NOMO-1 (cell line): ENCODE measurements at regions not wholly inside any gene's neighbourhood (a gene's known extent, or its start where the extent isn't known, plus 50 kb on each side); places are given as distances from the start of the nearest gene placed in this dataset.
A peak's percentile ranks its signal among the peaks of the same experiment; 100 is the strongest.

ENCODE experiments used
- DNase-seq, 2 experiments: peaks; one replicate each; lab custom pipeline; 2025; ENCODE audit not compliant: unreplicated experiment in 2 of 2; lab: John Stamatoyannopoulos, UW

DNA sequence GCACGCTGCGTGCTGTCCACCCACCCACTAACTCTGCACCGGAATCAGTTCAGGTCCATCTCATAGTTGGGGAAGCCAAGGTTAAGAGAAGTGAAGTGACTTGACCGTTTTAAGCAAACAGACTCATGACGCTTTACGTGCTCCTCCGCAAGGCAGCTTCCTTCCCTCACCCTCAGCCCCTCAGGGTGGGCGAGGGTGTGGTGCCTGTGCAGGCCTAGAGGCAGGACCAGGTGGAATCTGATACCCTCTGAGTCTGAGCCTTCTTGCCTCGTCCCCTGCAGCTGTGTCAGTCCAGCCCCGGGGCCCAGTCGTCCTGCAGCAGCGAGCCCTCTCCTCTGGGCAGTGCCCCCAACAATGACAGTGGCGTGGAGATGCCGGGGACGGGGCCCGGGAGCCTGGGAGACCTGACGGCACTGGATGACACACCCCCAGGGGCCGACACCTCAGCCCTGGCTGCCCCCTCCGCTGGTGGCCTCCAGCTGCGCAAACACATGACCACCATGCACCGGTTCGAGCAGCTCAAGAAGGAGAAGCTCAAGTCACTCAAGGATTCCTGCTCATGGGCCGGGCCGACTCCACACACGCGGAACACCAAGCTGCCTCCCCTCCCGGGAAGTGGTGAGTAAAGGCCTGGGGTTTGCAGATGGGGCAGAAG, 250.5 kb downstream of the GLI2 start:
- no peak for DNase-seq

DNA sequence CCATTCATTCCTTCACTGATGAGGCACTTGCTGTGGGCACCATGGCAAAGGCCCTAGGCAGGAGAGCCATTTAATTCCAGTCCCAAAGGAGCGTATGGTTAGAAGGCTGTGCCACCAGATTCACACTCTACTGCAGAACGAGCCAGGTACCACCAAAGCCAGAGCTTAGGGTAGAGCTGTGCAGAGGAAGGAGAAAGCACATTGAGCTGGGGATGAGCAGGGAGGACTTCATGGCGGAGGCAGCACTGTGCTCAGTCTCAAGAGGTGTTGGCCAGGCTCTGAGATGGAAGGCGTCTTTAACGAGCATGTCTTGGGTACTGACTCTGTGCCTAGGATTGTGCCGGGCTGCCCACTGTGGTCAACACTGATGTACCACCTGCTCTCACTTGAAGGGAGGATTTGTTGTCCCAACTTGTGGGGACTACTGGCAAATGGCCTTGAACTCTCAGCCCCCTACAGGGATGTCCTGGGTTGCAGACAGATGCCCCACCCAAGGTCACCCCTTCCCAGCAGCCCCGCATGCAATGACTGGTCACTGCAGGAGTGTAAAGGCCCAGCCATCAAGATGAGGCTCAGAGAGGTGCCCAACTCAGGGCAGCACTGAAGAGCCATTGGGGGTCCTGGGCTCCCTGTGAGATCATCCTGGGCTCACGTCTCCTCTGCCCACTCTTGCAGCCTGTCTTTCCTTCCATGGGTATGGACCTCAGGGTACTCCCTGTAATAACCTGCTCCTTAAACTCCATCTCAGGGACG, 251.4 kb downstream of the GLI2 start:
- no peak for DNase-seq

DNA sequence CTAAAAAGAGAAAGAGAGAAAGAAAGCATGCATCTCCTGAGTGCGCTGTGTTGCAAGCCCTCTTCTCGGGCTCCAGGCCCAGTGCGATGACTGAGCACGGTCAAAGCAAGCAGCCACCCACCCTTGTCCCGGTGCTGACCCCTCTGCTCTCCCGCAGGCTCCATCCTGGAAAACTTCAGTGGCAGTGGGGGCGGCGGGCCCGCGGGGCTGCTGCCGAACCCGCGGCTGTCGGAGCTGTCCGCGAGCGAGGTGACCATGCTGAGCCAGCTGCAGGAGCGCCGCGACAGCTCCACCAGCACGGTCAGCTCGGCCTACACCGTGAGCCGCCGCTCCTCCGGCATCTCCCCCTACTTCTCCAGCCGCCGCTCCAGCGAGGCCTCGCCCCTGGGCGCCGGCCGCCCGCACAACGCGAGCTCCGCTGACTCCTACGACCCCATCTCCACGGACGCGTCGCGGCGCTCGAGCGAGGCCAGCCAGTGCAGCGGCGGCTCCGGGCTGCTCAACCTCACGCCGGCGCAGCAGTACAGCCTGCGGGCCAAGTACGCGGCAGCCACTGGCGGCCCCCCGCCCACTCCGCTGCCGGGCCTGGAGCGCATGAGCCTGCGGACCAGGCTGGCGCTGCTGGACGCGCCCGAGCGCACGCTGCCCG, 252.5 kb downstream of the GLI2 start:
- no peak for DNase-seq

GRCh38 chr2:120988700-120989511, 253.2 kb downstream of the GLI2 start:
- DNase-seq: no peak

- no peak for DNase-seq
These were observed 254.1 kb downstream of the GLI2 start for GRCh38 chr2:120989512-120990441.

GRCh38 chr2:120990451-120990871, 254.8 kb downstream of the GLI2 start:
- DNase-seq: peak; percentile 4 to 16

DNA sequence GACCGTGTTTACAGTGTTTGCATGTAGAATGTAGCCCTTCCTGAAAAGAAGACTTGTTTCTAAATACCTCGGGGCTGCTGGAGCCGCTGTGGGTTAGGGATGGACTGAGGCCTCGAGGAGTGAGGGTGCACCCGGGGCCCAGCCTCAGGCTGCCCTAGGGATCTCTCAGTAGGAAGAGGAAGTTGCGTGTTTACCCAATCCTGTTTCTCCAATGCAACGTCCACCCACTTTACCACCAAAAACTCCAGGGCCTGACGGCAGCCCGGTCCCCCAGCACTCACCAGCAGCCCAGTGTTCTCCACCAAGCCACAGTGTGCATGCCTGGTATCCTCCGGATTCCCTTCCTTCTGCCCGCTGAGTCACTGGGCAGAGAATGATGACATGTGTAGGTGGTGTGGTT, 255.8 kb downstream of the GLI2 start:
- no peak for DNase-seq

- no peak for DNase-seq
These were observed 257.3 kb downstream of the GLI2 start for GRCh38 chr2:120992791-120993555.

DNA sequence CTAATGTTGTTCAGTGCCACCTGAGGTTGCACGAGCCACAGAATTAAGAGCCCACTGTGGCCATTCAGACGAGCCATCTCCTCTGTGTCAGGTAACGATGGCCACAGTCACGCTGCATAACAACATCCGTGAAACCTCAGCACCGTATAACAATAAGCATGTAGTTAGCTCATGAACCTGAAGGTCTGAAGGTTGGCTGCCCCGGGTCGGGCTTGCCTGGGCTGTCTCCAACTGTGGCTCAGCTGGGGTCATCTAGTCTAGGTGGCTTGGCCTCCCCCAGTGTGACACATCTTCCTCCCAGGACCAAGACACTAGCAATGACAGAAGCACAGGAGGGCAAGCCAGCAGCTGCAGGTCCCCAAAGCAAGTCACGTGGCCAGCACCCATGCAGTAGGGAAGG, 258.0 kb downstream of the GLI2 start:
- DNase-seq: no peak

- DNase-seq: no peak
These were observed 258.8 kb downstream of the GLI2 start for GRCh38 chr2:120994301-120994995.

DNA sequence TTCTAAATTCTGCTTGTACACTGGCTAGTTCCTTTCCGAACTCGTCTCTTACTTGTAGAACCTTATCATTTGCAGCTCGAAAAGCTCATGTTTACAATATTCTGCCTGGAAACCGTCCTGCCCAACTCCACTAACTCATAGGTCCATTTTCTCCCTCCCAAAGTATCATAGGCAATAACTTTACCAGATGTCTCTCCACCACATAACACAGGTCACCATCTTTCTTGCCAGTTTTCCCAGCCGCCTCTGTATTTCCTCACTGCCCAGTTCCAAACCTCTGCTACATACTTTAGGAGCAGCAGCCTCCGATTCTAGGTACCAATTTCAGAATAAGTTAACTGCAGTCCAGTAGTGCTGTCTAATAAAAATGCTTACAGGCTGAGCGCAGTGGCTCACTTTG, 259.5 kb downstream of the GLI2 start:
- no peak for DNase-seq

DNA sequence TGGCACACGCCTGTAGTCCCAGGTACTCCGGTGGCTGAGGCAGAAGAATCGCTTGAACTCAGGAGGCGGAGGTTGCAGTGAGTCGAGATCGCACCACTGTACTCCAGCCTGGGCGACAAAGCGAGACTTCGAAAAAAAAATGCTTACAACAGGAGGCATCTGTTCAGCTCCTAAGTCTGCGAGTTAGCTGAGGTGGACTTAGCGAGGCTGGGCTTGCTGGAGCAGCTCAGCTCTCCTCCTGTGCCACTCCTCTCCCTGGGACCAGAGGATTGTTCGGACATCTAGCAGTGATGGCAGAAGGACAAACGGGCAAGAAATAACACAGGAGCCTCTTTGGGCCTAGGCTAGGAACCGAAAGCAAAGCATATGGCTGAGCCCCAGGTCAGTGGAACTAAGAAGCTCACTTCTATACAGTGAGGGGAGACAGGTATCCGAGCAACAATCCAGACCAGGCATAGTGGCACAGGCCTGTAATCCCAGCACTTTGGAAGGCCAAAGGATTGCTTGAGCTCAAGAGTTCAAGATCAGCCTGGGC, 260.1 kb downstream of the GLI2 start:
- no peak for DNase-seq

GRCh38 chr2:120999377-121000097, 263.9 kb downstream of the GLI2 start:
- no peak for DNase-seq

GRCh38 chr2:121000804-121001203, 265.1 kb downstream of the GLI2 start:
- DNase-seq: no peak

DNA sequence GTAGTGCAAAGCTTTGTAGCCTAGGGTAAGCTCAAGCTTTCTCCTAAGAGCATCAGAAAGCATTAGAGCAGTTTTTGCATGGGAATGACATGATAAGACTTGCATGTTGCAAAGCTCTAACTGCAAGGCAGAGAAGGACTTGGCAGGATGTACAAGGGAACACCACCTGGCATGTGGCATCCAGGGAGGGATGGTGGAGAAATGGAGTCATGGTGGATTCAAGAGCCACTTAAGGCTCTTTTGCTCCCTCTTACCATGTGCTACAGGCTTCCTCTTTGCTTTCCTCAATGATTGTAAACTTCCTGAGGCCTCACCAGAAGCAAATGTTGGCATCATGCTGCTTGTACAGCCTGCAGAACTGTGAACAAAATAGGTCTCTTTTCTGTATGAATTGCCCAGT, 266.0 kb downstream of the GLI2 start:
- no peak for DNase-seq

- no peak for DNase-seq
These were observed 266.9 kb downstream of the GLI2 start for GRCh38 chr2:121002597-121002996.

DNA sequence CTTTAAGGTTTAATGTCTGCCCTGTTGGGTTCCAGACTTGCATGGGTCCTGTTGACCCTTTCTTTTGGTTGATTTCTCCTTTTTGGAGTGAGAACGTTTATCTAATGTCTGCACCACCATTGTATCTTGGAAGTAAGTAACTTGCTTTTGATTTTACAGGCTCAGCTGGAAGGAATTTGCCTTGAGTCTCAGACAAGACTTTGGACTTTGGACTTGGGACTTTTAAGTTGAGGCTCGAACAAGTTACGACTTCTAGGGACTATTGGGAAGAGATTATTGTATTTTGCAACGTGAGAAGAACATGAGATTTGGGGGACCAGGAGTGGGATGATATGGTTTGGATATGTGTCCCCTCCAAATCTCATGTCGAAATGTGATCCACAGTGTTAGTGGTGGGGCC, 267.7 kb downstream of the GLI2 start:
- no peak for DNase-seq

- no peak for DNase-seq
These were observed 268.7 kb downstream of the GLI2 start for GRCh38 chr2:121004359-121004758.
